ENCODE measurements at regions not wholly inside any gene's neighbourhood (a gene's known extent, or its start where the extent isn't known, plus 50 kb on each side); places are given as distances from the start of the nearest gene placed in this dataset.

DNA sequence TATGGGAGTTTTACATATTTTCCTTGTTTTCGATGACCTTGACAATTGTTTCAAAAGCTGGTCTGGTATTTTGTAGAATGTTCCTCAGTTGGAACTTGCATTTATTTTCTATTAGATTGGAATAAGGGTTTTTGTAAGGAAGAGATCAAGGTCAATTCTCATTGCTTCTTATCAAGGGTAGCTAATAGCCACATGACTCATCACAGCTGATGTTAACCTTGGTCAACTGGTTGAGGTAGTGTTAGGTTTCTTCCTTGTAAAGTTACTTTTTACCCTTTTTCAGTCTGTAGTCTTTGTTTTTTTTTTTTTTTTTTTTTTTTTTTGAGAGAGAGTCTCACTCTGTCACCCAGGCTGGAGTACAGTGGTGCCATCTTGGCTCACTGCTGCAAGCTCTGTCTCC, 257.2 kb downstream of the SNCA start:
- TF ChIP-seq EZH2 (IDR thresholded peaks at IDR 0.05; ENCODE audit: low read depth), result no peak
- TF ChIP-seq, protein P1, sequence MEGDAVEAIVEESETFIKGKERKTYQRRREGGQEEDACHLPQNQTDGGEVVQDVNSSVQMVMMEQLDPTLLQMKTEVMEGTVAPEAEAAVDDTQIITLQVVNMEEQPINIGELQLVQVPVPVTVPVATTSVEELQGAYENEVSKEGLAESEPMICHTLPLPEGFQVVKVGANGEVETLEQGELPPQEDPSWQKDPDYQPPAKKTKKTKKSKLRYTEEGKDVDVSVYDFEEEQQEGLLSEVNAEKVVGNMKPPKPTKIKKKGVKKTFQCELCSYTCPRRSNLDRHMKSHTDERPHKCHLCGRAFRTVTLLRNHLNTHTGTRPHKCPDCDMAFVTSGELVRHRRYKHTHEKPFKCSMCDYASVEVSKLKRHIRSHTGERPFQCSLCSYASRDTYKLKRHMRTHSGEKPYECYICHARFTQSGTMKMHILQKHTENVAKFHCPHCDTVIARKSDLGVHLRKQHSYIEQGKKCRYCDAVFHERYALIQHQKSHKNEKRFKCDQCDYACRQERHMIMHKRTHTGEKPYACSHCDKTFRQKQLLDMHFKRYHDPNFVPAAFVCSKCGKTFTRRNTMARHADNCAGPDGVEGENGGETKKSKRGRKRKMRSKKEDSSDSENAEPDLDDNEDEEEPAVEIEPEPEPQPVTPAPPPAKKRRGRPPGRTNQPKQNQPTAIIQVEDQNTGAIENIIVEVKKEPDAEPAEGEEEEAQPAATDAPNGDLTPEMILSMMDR (conservative IDR thresholded peaks at IDR 0.05), result no peak
- POLR2A ChIA-PET (ENCODE audit: unreplicated experiment), result interaction anchor here (0.6 to 0.7 kb wide), 3 partner anchors 14 to 636 kb away, joined by 3 to 28 read pairs (median 3); no protein-coding TSS in a partner anchor
- Histone ChIP-seq H3K27ac (no peak overlapping the region), H3K36me3 (ENCODE audit: low read depth) (no peaks in the 10 kb centered on the region), H3K27me3 (ENCODE audit: insufficient read depth, low read depth) (no peaks in the 10 kb centered on the region), H3K9me3 (ENCODE audit: insufficient read depth, low read depth) (no peaks in the 10 kb centered on the region), H3F3A (ENCODE audit: insufficient read depth, low read depth) (no peaks in the 10 kb centered on the region), H3K9me2 (ENCODE audit: insufficient read depth) (no peaks in the 10 kb centered on the region; the same call in 1 of the 2 replicates), H3K4me3 (no peak overlapping the region), H2AFZ (no peak overlapping the region), H3K4me1 (replicated peaks; ENCODE audit: insufficient read depth) (no peaks in the 10 kb centered on the region), H3K4me2 (no peak overlapping the region), H3K79me2 (ENCODE audit: low read depth) (no peaks in the 10 kb centered on the region), H4K20me1 (ENCODE audit: insufficient read depth) (no peaks in the 10 kb centered on the region)
- no TSS peak for BruUV-seq (replicated peaks)
- CTCF ChIA-PET, result no interaction called here
- DNase-seq, result no peak
- intact Hi-C loops (cut with micrococcal nuclease; ENCODE audit: unreplicated experiment), result no loop called here

DNA sequence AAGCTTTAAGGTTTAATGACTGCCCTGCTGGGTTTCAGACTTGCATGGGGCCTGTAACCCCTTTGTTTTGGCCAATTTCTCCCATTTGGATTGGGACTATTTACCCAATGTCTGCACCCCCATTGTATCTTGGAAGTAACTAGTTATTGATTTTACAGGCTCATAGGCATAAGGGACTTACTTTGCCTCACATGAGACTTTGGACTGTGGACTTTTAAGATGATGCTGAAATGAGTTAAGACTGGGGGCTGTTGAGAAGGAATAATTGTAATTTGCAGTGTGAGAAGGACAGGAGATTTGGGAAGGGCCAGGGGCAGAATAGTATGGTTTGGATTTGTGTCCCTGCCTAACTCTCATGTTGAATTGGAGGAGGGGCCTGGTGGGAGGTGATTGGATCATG, 260.7 kb downstream of the SNCA start:
- Histone ChIP-seq H3K9me3 (ENCODE audit: insufficient read depth, low read depth) (no peaks in the 10 kb centered on the region), H4K20me1 (ENCODE audit: insufficient read depth) (no peaks in the 10 kb centered on the region), H3K36me3 (ENCODE audit: low read depth) (no peaks in the 10 kb centered on the region), H3K27me3 (ENCODE audit: insufficient read depth, low read depth) (no peaks in the 10 kb centered on the region), H3K79me2 (ENCODE audit: low read depth) (no peaks in the 10 kb centered on the region), H3K4me1 (replicated peaks; ENCODE audit: insufficient read depth) (no peaks in the 10 kb centered on the region), H3K4me2 (no peak overlapping the region), H3F3A (ENCODE audit: insufficient read depth, low read depth) (no peaks in the 10 kb centered on the region), H3K9me2 (ENCODE audit: insufficient read depth) (no peaks in the 10 kb centered on the region), H3K27ac (no peak overlapping the region), H3K4me3 (no peak overlapping the region), H2AFZ (no peak overlapping the region)
- POLR2A ChIA-PET (ENCODE audit: unreplicated experiment), result no interaction called here
- BruUV-seq (replicated peaks), result no TSS peak
- DNase-seq, result no peak
- intact Hi-C loops (cut with micrococcal nuclease; ENCODE audit: unreplicated experiment), result no loop called here
- CTCF ChIA-PET, result no interaction called here
- TF ChIP-seq EZH2 (IDR thresholded peaks at IDR 0.05; ENCODE audit: low read depth), result no peak
- TF ChIP-seq, protein P1 (conservative IDR thresholded peaks at IDR 0.05), result no peak

DNA sequence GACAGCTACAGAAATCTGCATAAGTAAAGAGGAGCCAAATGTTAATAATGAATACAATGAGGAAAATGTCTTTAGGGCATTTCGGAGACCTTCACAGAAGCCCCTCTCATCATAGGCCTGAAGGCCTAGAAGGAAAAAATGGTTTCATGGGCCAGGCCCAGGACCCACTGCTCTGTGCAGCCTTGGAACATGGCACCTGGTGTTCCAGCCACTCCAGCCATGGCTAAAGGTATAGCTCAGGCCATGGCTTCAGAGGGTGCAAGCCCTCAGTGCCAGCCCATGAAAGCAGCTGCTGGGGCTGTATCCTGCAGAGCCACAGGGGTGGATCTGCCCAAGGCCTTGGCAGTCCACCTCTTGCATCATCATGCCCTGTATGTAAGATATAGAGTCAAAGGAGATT, 261.1 kb downstream of the SNCA start:
- intact Hi-C loops (cut with micrococcal nuclease; ENCODE audit: unreplicated experiment), result no loop called here
- Histone ChIP-seq H3K4me3 (no peak overlapping the region), H3K79me2 (ENCODE audit: low read depth) (no peaks in the 10 kb centered on the region), H3K27me3 (ENCODE audit: insufficient read depth, low read depth) (no peaks in the 10 kb centered on the region), H3K27ac (no peak overlapping the region), H3K4me2 (no peak overlapping the region), H3K9me2 (ENCODE audit: insufficient read depth) (no peaks in the 10 kb centered on the region), H4K20me1 (ENCODE audit: insufficient read depth) (no peaks in the 10 kb centered on the region), H3K9me3 (ENCODE audit: insufficient read depth, low read depth) (no peaks in the 10 kb centered on the region), H2AFZ (no peak overlapping the region), H3F3A (ENCODE audit: insufficient read depth, low read depth) (no peaks in the 10 kb centered on the region), H3K4me1 (replicated peaks; ENCODE audit: insufficient read depth) (no peaks in the 10 kb centered on the region), H3K36me3 (ENCODE audit: low read depth) (no peaks in the 10 kb centered on the region)
- ChIA-PET CTCF (no interaction called here), POLR2A (ENCODE audit: unreplicated experiment) (no interaction called here)
- no peak for DNase-seq
- no TSS peak for BruUV-seq (replicated peaks)
- TF ChIP-seq, protein P1 (conservative IDR thresholded peaks at IDR 0.05), result no peak
- no peak for TF ChIP-seq EZH2 (IDR thresholded peaks at IDR 0.05; ENCODE audit: low read depth)
